KMS-11 (cell line): ENCODE measurements at regions not wholly inside any gene's neighbourhood (a gene's known extent, or its start where the extent isn't known, plus 50 kb on each side); places are given as distances from the start of the nearest gene placed in this dataset.
"Not testable (repeated sequence)": the region's sequence is repeated elsewhere in the genome, so short reads cannot be mapped to it uniquely, and the experiment has no call there.

Source experiments
- H2AFZ ChIP-seq: fragments of 200-600 bp; sonication (generic); 2 replicates; pipeline ENCODE4 v1.6.1; 2016; ENCODE audit warnings: antibody characterized with exemption, mixed run types, low read depth
- H3K27ac ChIP-seq: fragments of 200-600 bp; sonication (generic); 2 replicates; pipeline ENCODE4 v1.6.1; 2016; ENCODE audit warnings: mild to moderate bottlenecking, mixed run types
- H3K27me3 ChIP-seq: fragments of 200-600 bp; sonication (generic); 2 replicates; pipeline ENCODE4 v1.6.1; 2017; ENCODE audit warnings: mild to moderate bottlenecking, low read depth, mixed run types, moderate library complexity; ENCODE audit not compliant: insufficient read depth
- H3K36me3 ChIP-seq: fragments of 200-600 bp; sonication (generic); 2 replicates; pipeline ENCODE4 v1.6.1; 2017; ENCODE audit warnings: mild to moderate bottlenecking, mixed run types; ENCODE audit not compliant: insufficient read depth
- H3K4me1 ChIP-seq: fragments of 200-600 bp; sonication (generic); 2 replicates; pipeline ENCODE4 v1.6.1; 2016; ENCODE audit warnings: mild to moderate bottlenecking, low read depth, mixed run types; ENCODE audit not compliant: poor library complexity, severe bottlenecking
- H3K4me2 ChIP-seq: fragments of 200-600 bp; sonication (generic); 2 replicates; pipeline ENCODE4 v1.7.0; 2016; ENCODE audit warnings: mild to moderate bottlenecking, mixed run types
- H3K4me3 ChIP-seq: fragments of 200-600 bp; sonication (generic); IDR thresholded peaks from 2 replicates; pipeline ENCODE4 v1.6.1; 2017; ENCODE audit warnings: low read depth, low read length, mixed read lengths; ENCODE audit not compliant: insufficient read depth
- H3K79me2 ChIP-seq: fragments of 200-600 bp; sonication (generic); 2 replicates; pipeline ENCODE4 v1.6.1; 2016; ENCODE audit warnings: low read depth, mixed run types; ENCODE audit not compliant: insufficient read depth
- H3K9ac ChIP-seq: fragments of 200-600 bp; sonication (generic); 2 replicates; pipeline ENCODE4 v1.6.1; 2016; ENCODE audit warnings: mild to moderate bottlenecking, mixed run types
- H4K20me1 ChIP-seq: fragments of 200-600 bp; sonication (generic); 2 replicates; pipeline ENCODE4 v1.6.1; 2016; ENCODE audit warnings: mild to moderate bottlenecking, mixed run types; ENCODE audit not compliant: insufficient read depth
- TF ChIP-seq, protein P1 (sequence below): fragments of 200-600 bp; sonication (generic); conservative IDR thresholded peaks from 2 replicates; pipeline ENCODE4 v1.6.1; 2017; ENCODE audit warnings: low read depth, mild to moderate bottlenecking, antibody characterized with exemption, low read length, moderate library complexity, mixed read lengths

- Histone ChIP-seq H2AFZ (no peak overlapping the region), H3K27me3 (no peaks in the 10 kb centered on the region), H3K79me2 (no peaks in the 10 kb centered on the region), H3K36me3 (no peaks in the 10 kb centered on the region), H3K4me2 (no peak overlapping the region), H3K9ac (no peak overlapping the region), H4K20me1 (no peaks in the 10 kb centered on the region), H3K4me1 (no peaks in the 10 kb centered on the region), H3K27ac (no peak overlapping the region), H3K4me3 (no peak overlapping the region)
- TF ChIP-seq, protein P1, sequence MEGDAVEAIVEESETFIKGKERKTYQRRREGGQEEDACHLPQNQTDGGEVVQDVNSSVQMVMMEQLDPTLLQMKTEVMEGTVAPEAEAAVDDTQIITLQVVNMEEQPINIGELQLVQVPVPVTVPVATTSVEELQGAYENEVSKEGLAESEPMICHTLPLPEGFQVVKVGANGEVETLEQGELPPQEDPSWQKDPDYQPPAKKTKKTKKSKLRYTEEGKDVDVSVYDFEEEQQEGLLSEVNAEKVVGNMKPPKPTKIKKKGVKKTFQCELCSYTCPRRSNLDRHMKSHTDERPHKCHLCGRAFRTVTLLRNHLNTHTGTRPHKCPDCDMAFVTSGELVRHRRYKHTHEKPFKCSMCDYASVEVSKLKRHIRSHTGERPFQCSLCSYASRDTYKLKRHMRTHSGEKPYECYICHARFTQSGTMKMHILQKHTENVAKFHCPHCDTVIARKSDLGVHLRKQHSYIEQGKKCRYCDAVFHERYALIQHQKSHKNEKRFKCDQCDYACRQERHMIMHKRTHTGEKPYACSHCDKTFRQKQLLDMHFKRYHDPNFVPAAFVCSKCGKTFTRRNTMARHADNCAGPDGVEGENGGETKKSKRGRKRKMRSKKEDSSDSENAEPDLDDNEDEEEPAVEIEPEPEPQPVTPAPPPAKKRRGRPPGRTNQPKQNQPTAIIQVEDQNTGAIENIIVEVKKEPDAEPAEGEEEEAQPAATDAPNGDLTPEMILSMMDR, result no peak
Observed at GRCh38 chr4:103842637-103843239, 123.0 kb upstream of the TACR3 start.

DNA sequence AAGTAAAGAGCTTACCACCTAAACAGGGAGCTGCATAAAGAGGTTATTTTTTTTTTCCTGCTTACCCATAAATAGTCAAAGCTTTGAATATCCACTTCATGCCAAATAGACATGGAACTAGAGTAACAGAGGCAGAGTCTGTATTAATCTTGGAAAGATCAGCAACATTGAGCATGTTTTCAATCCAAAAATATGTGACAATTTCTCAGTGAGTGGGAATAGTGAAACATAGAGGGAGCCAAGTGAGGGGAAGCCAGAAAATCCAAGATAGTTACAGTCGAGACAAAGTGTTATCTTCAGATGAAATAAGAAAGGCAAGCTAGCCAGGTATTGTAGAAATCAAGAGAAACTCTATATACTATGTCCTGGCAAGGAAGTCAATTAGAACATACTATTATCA is 122.3 kb upstream of the TACR3 start:
- Histone ChIP-seq H3K27me3 (no peaks in the 10 kb centered on the region), H3K36me3 (no peaks in the 10 kb centered on the region), H3K27ac (no peak overlapping the region), H3K9ac (no peak overlapping the region), H4K20me1 (no peaks in the 10 kb centered on the region), H2AFZ (no peak overlapping the region), H3K79me2 (no peaks in the 10 kb centered on the region), H3K4me1 (no peaks in the 10 kb centered on the region), H3K4me3 (no peak overlapping the region), H3K4me2 (no peak overlapping the region)
- TF ChIP-seq, protein P1, result no peak

DNA sequence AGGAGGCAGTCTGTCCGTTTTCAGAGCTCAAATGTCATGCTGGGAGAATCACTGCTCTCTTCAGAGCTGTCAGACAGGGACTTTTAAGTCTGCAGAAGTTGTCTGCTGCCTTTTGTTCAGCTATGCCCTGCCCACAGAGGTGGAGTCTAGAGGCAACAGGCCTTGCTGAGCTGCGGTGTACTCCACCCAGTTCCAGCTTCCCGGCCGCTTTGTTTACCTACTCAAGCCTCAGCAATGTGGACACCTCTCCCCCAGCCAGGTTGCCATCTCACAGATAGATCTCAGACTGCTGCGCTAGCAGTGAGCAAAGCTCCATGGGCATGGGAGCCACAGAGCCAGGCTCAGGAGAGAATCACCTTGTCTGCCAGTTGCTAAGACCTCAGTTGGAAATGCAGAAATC is 90.5 kb upstream of the TACR3 start:
- not testable (repeated sequence) for H2AFZ ChIP-seq, H3K4me2 ChIP-seq, H3K27me3 ChIP-seq, H3K79me2 ChIP-seq, H4K20me1 ChIP-seq, H3K9ac ChIP-seq, H3K36me3 ChIP-seq, H3K27ac ChIP-seq, H3K4me3 ChIP-seq, H3K4me1 ChIP-seq

- Histone ChIP-seq H2AFZ (no peak overlapping the region), H3K4me1 (no peaks in the 10 kb centered on the region), H3K79me2 (no peaks in the 10 kb centered on the region), H3K4me3 (no peak overlapping the region), H3K9ac (no peak overlapping the region), H3K4me2 (no peak overlapping the region), H3K27ac (no peak overlapping the region), H3K36me3 (no peaks in the 10 kb centered on the region), H3K27me3 (no peaks in the 10 kb centered on the region), H4K20me1 (no peaks in the 10 kb centered on the region)
- TF ChIP-seq, protein P1, result no peak
Observed at GRCh38 chr4:103802766-103803165, 83.0 kb upstream of the TACR3 start.

GRCh38 chr4:103787057-103787456 is 67.3 kb upstream of the TACR3 start:
- no peaks in the 10 kb centered on the region for H3K27me3 ChIP-seq
- H3K36me3 ChIP-seq, result no peaks in the 10 kb centered on the region
- no peak overlapping the region for H3K4me3 ChIP-seq
- H3K27ac ChIP-seq, result no peak overlapping the region
- no peaks in the 10 kb centered on the region for H4K20me1 ChIP-seq
- TF ChIP-seq, protein P1, result no peak
- no peak overlapping the region for H3K4me2 ChIP-seq
- no peaks in the 10 kb centered on the region for H3K79me2 ChIP-seq
- no peak overlapping the region for H3K9ac ChIP-seq
- H3K4me1 ChIP-seq, result peaks cover 7% of the 10 kb centered on the region
- no peak overlapping the region for H2AFZ ChIP-seq
